Hepatocyte (in vitro differentiated cells): ENCODE measurements at regions not wholly inside any gene's neighbourhood (a gene's known extent, or its start where the extent isn't known, plus 50 kb on each side); places are given as distances from the start of the nearest gene placed in this dataset.

ENCODE experiments used
- CTCF ChIP-seq: fragments of 200-600 bp; sonication (generic); IDR thresholded peaks from 2 replicates; pipeline ENCODE4 v1.5.1; 2016; ENCODE audit warnings: antibody characterized with exemption, mild to moderate bottlenecking; ENCODE audit not compliant: poor library complexity
- EZH2phosphoT487 ChIP-seq: fragments of 200-600 bp; sonication (generic); IDR thresholded peaks from one replicate; pipeline ENCODE4 v1.6.1; 2018; ENCODE audit warnings: antibody characterized with exemption, mild to moderate bottlenecking, low read depth, moderate library complexity; ENCODE audit not compliant: unreplicated experiment, severe bottlenecking

- TF ChIP-seq EZH2phosphoT487 (no peak), CTCF (no peak)
Measured at GRCh38 chr1:188827400-188827799, 1650.3 kb downstream of the BRINP3 start.
